Left colon (tissue), 2 donors: ENCODE measurements at regions not wholly inside any gene's neighbourhood (a gene's known extent, or its start where the extent isn't known, plus 50 kb on each side); places are given as distances from the start of the nearest gene placed in this dataset.
"Not testable (repeated sequence)": the region's sequence is repeated elsewhere in the genome, so short reads cannot be mapped to it uniquely, and the experiment has no call there.

Experiments used
- ATAC-seq: fragments of 200-7000 bp; cut with Tn5 transposase; one replicate; pipeline ENCODE4 v1.9.1; 2020; ENCODE audit warnings: mild to moderate bottlenecking, moderate library complexity
- DNase-seq, 2 donors: peaks; one replicate each; pipeline ENCODE4 v3.0.0-alpha.2; 2020
- intact Hi-C, 2 donors: fragments of 100-400 bp; cut with DNase I in 1 of 2; cut with micrococcal nuclease in 1 of 2; formaldehyde crosslinking; loops; one replicate each; pipeline versions ENCODE4 v1.11.2 to v1.14.0; 2022; cut with DNase I, micrococcal nuclease
- donor health status: DM: no; HTN: no; CAD: no.
- donor health status: DM: yes; HTN: yes; CAD: no.

GRCh38 chr2:193894081-193894480, 1699.3 kb upstream of the TMEFF2 start:
- no peak for DNase-seq
- ATAC-seq = no peak
- intact Hi-C loops = no loop called here

- intact Hi-C loops = no loop called here
- ATAC-seq = no peak
- DNase-seq = no peak
These were observed 1696.3 kb upstream of the TMEFF2 start for GRCh38 chr2:193891023-193891422.

- no peak for DNase-seq
- intact Hi-C loops = no loop called here
- ATAC-seq = no peak
These were observed 1690.7 kb upstream of the TMEFF2 start for GRCh38 chr2:193885419-193885818.

GRCh38 chr2:193883820-193884219, 1689.1 kb upstream of the TMEFF2 start:
- no peak for DNase-seq
- intact Hi-C loops = no loop called here
- ATAC-seq = no peak

GRCh38 chr2:193876980-193877379, 1682.2 kb upstream of the TMEFF2 start:
- no peak for DNase-seq
- intact Hi-C loops = no loop called here
- no peak for ATAC-seq

GRCh38 chr2:193869564-193869963, 1674.8 kb upstream of the TMEFF2 start:
- DNase-seq = no peak
- intact Hi-C loops = no loop called here
- ATAC-seq = no peak

GRCh38 chr2:193868833-193869232, 1674.1 kb upstream of the TMEFF2 start:
- ATAC-seq (no peak), DNase-seq (no peak)
- intact Hi-C loops = no loop called here

- ATAC-seq (no peak), DNase-seq (no peak)
- intact Hi-C loops = no loop called here
These were observed 1673.4 kb upstream of the TMEFF2 start for GRCh38 chr2:193868132-193868531.

- no peak for DNase-seq
- intact Hi-C loops = no loop called here
- ATAC-seq = no peak
These were observed 1672.7 kb upstream of the TMEFF2 start for GRCh38 chr2:193867454-193867853.

GRCh38 chr2:193861557-193861956, 1666.8 kb upstream of the TMEFF2 start:
- intact Hi-C loops = no loop called here
- no peak for ATAC-seq
- no peak for DNase-seq

- intact Hi-C loops = no loop called here
- DNase-seq (no peak), ATAC-seq (no peak)
These were observed 1653.3 kb upstream of the TMEFF2 start for GRCh38 chr2:193847991-193848390.

GRCh38 chr2:193847130-193847529, 1652.4 kb upstream of the TMEFF2 start:
- no peak for ATAC-seq
- intact Hi-C loops = no loop called here
- no peak for DNase-seq

GRCh38 chr2:193845604-193846003, 1650.9 kb upstream of the TMEFF2 start:
- no peak for ATAC-seq
- intact Hi-C loops = no loop called here
- DNase-seq = no peak

- DNase-seq (no peak), ATAC-seq (no peak)
- intact Hi-C loops = no loop called here
These were observed 1648.9 kb upstream of the TMEFF2 start for GRCh38 chr2:193843675-193844074.

- DNase-seq (no peak), ATAC-seq (no peak)
- intact Hi-C loops = no loop called here
These were observed 1646.8 kb upstream of the TMEFF2 start for GRCh38 chr2:193841384-193842150.

- ATAC-seq = no peak
- intact Hi-C loops = no loop called here
- no peak for DNase-seq
These were observed 1642.5 kb upstream of the TMEFF2 start for GRCh38 chr2:193837111-193837738.

GRCh38 chr2:193836424-193837006, 1641.8 kb upstream of the TMEFF2 start:
- intact Hi-C loops = not testable (repeated sequence)

GRCh38 chr2:193833895-193834294, 1639.2 kb upstream of the TMEFF2 start:
- ATAC-seq, DNase-seq, intact Hi-C loops: not testable (repeated sequence)

More at GRCh38 chr2:193836424-193837006, 1641.8 kb upstream of the TMEFF2 start:
- not testable (repeated sequence) for DNase-seq, ATAC-seq

GRCh38 chr2:193824474-193824873, 1629.7 kb upstream of the TMEFF2 start:
- intact Hi-C loops = no loop called here

GRCh38 chr2:193818801-193819499, 1624.2 kb upstream of the TMEFF2 start:
- intact Hi-C loops = no loop called here
- ATAC-seq (no peak), DNase-seq (no peak)

More at GRCh38 chr2:193824474-193824873, 1629.7 kb upstream of the TMEFF2 start:
- DNase-seq (no peak), ATAC-seq (no peak)
